HUES48 (cell line): ENCODE measurements at regions not wholly inside any gene's neighbourhood (a gene's known extent, or its start where the extent isn't known, plus 50 kb on each side); places are given as distances from the start of the nearest gene placed in this dataset.

Experiments
- H3K27ac ChIP-seq: one replicate; pipeline ENCODE4 v1.7.0; 2013; ENCODE audit warnings: low read depth, low read length, inconsistent platforms
- H3K27me3 ChIP-seq: 2 replicates; pipeline ENCODE4 v1.6.1; 2013; ENCODE audit warnings: mild to moderate bottlenecking, low read length; ENCODE audit not compliant: control insufficient read depth, insufficient read depth
- H3K36me3 ChIP-seq: 2 replicates; pipeline ENCODE4 v1.6.1; 2013; ENCODE audit warnings: low read length; ENCODE audit not compliant: control insufficient read depth, insufficient read depth
- H3K4me1 ChIP-seq: 2 replicates; pipeline ENCODE4 v1.6.1; 2013; ENCODE audit warnings: mild to moderate bottlenecking, low read length; ENCODE audit not compliant: control insufficient read depth, insufficient read depth
- H3K4me3 ChIP-seq: 2 replicates; pipeline ENCODE4 v1.5.1; 2013; ENCODE audit warnings: mild to moderate bottlenecking, low read depth, low read length
- H3K9ac ChIP-seq: 2 replicates; pipeline ENCODE4 v1.6.1; 2013; ENCODE audit warnings: mild to moderate bottlenecking, low read depth, low read length, moderate library complexity
- H3K9me3 ChIP-seq: 2 replicates; pipeline ENCODE4 v1.6.1; 2013; ENCODE audit warnings: low read length; ENCODE audit not compliant: control insufficient read depth, insufficient read depth

DNA sequence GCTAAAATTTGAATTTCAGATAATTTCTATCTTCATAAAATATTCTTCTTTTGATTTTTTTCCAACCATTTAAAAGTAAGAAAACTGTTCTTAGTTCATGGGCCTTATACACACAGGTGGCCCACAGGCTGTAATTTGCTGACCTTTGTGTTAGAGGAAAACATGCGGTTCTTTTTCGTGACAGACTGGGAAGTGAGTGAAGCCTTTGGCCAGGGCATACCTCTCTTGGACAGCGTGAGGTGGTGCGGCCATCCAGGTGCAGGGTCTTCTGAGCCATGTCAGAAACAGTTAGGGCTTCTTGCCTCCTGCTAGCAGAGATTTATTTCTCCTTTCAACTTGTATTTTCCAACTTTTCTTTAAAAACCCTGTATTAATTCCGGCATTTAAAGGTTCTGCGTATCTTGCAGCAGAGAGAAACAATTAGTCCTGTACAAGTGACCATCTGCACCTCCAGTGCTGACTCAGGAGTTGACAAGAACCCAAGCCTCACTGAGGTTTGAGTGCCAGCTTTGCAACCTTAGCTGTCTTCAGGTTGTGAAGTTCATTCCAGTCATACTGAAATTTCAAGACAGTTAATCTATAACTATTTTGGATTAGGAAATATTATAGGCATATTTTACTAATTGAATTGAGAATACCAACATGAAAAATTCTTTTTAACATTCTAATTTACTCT is 177.8 kb downstream of the LY86 start:
- Histone ChIP-seq H3K27ac (no peak overlapping the region), H3K27me3 (no peaks in the 10 kb centered on the region), H3K36me3 (no peaks in the 10 kb centered on the region), H3K4me1 (no peaks in the 10 kb centered on the region), H3K9me3 (no peaks in the 10 kb centered on the region), H3K4me3 (no peak overlapping the region), H3K9ac (no peak overlapping the region)

DNA sequence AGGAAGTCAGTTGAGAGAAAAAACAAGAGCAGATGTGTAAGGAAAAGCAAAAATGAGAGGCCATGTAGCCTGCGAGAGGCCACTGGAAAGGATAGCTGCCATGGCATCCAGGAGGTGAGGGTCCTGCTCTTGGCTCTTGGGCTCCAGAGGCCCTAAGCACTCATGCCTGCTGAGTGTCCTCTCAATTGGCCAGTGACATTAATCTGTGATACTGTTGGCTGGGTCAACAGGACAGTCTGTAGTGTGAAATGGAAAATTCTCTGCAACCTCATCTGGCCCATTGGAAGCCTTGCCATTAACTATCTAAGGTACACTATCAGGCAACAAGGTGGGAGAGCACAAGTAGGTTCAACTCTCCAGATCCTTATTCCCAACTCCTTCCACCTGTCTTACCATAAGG is 180.9 kb downstream of the LY86 start:
- Histone ChIP-seq H3K9me3 (no peaks in the 10 kb centered on the region), H3K36me3 (no peaks in the 10 kb centered on the region), H3K4me3 (no peak overlapping the region), H3K9ac (no peak overlapping the region), H3K4me1 (no peaks in the 10 kb centered on the region), H3K27me3 (no peaks in the 10 kb centered on the region), H3K27ac (no peak overlapping the region)

DNA sequence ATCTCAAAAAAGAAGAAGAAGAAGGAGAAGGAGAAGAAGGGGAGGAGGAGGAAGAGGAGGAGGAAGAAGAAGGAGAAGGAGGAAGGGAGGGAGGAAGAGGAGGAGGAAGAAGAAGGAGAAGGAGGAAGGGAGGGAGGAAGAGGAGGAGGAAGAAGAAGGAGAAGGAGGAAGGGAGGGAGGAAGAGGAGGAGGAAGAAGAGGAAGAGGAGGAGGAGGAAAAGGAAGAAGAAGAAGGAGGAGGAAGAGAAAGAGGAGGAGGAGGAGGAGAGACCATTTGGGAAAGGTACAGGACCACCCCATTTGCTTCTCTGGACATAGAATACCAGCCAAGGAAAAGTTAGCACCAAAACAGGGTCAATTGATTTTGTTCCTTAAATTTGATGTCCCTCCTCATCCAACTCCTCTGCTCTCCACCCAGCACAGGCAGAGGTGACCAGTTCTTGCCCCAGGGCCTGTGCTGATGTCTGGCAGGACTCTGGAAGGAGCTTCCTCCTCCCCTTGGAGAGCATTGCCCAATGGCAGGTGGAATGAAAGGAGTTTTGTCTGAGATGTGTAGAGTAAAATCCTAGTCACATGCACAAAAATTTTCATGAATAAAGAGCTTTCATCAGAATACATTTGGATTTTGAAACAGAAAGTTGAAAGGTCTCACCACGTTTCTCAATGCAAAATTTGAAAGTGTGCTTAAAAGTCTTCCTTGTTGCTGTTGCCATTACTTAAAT is 182.9 kb downstream of the LY86 start:
- H3K9me3 ChIP-seq: no peaks in the 10 kb centered on the region
- H3K4me3 ChIP-seq: no peak overlapping the region
- no peaks in the 10 kb centered on the region for H3K27me3 ChIP-seq
- no peaks in the 10 kb centered on the region for H3K36me3 ChIP-seq
- no peak overlapping the region for H3K27ac ChIP-seq
- H3K4me1 ChIP-seq: 0 out of 2 replicates have a peak, but pooled peaks cover 3% of the 10 kb centered on the region
- no peak overlapping the region for H3K9ac ChIP-seq

DNA sequence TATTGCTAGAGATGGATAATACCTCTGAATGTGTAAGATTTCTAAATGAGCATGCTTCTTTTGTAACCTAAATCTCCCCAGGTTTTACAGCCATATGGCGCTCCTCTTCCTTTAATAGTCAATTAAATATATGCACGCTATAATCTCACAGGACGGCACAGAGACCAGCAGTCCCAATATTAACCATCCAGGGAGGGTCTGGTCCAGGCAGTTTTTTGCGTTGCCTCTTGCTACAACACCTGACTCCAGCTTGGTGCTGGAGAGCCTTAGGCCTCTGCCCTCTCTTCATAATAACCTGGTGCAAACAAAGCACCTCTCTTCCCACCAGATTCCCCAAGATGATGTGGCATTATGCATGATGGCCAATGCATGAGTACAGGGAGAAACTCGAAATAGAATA is 183.4 kb downstream of the LY86 start:
- H3K4me3 ChIP-seq: no peak overlapping the region
- no peaks in the 10 kb centered on the region for H3K9me3 ChIP-seq
- no peak overlapping the region for H3K9ac ChIP-seq
- no peaks in the 10 kb centered on the region for H3K27me3 ChIP-seq
- 0 out of 2 replicates have a peak, but pooled peaks cover 3% of the 10 kb centered on the region for H3K4me1 ChIP-seq
- H3K36me3 ChIP-seq: no peaks in the 10 kb centered on the region
- H3K27ac ChIP-seq: no peak overlapping the region

DNA sequence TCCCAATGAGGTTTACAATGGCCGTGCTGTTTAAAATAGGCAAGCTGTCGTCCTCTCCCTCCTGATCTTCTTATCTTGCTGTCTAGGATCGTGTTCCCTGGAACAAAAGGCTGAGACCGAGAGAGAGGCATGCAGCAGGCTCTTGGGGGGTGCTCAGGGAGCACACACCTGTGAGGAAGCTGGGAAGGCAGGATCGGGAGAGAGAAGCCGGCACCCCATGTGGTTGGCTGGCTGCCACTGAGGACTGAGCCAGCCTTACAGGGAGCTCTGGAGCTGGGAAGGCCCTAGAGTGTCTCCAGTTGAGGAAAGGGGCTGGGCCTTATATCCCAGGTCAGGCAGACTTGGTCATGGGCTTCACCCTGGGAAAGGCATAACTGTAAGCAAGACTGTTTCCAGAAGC is 184.2 kb downstream of the LY86 start:
- Histone ChIP-seq H3K27me3 (no peaks in the 10 kb centered on the region), H3K4me3 (no peak overlapping the region), H3K36me3 (no peaks in the 10 kb centered on the region), H3K9me3 (no peaks in the 10 kb centered on the region), H3K4me1 (0 out of 2 replicates have a peak, but pooled peaks cover 3% of the 10 kb centered on the region), H3K27ac (no peak overlapping the region), H3K9ac (no peak overlapping the region)

DNA sequence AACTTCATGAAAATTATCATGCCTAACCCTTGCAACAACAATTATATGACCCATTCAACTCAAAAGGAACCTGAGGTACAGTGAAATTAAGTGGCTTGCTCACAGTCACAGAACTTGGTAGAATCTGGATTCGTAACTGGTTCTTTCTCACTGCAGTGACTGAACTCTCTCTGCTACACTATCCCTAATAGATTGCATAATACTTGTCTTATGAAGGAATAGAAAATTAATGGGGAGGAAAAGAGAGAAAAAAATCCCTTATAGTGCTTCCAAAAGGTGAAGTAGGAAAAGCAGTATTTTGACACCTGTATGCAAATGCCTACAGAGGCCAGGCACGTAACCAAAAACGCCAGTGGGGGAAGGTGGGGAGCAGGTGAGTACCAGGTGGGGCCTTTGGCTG is 186.6 kb downstream of the LY86 start:
- H3K4me1 ChIP-seq: 0 out of 2 replicates have a peak, but pooled peaks cover 3% of the 10 kb centered on the region
- no peak overlapping the region for H3K27ac ChIP-seq
- H3K4me3 ChIP-seq: no peak overlapping the region
- no peaks in the 10 kb centered on the region for H3K36me3 ChIP-seq
- no peaks in the 10 kb centered on the region for H3K9me3 ChIP-seq
- H3K9ac ChIP-seq: no peak overlapping the region
- no peaks in the 10 kb centered on the region for H3K27me3 ChIP-seq

DNA sequence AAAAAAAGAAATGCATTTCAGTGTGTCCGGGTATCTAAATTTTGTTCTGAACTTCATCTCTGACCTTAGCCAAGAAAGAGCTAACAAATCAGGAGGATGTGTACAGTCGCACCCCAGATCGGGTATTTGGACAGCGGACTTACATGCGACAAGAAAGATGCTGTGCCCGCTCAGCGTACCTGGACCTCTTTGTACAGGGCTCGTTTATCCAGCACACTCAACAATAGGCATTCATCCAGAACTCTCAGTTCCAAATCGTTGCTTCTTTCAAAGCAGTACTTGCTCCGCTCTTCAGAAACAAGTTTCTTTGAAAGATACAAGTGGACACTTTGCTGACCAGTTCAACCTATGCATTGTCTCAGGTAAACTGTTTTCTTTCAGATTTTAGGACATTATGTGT is 191.7 kb downstream of the LY86 start:
- peaks cover 7% of the 10 kb centered on the region for H3K4me1 ChIP-seq
- H3K36me3 ChIP-seq: no peaks in the 10 kb centered on the region
- H3K4me3 ChIP-seq: no peak overlapping the region
- H3K9ac ChIP-seq: no peak overlapping the region
- H3K27ac ChIP-seq: no peak overlapping the region
- H3K27me3 ChIP-seq: no peaks in the 10 kb centered on the region
- no peaks in the 10 kb centered on the region for H3K9me3 ChIP-seq

DNA sequence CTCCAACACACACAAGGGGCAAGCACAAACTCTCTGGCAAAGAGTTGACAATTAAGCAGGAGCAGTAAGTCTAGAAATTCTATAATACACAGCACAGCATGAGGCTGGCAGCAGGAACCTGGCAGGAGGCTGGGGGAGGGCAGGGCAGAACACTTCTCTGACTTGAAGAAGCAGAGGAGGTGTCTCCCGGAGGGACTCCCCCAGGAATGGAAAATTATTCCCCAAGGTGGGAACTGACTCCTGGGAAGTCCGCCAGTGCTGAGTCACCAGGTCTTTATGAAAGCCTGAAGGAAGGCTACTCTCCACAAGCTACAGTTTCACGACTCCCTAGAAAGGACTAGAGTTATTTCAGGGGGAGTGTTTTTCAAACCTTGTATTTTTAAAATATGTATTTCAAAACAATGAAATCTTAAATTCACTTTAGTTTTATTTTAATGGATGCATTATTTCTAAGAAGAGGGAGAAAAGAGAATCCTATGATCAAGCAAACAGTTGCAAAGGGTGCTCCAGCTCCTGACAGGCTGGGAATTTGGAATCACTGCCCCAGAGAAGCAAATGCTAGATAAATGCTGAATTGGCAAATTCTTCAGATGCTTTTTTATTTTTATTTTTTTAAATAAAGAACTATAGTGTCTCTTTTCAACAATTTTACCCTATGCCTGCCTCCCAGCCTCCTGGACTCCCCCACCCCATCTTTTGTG is 192.8 kb downstream of the LY86 start:
- Histone ChIP-seq H3K9ac (no peak overlapping the region), H3K9me3 (no peaks in the 10 kb centered on the region), H3K27ac (peak overlapping the region; percentile 36), H3K36me3 (no peaks in the 10 kb centered on the region), H3K4me3 (no peak overlapping the region), H3K4me1 (peaks cover 6% of the 10 kb centered on the region), H3K27me3 (no peaks in the 10 kb centered on the region)

DNA sequence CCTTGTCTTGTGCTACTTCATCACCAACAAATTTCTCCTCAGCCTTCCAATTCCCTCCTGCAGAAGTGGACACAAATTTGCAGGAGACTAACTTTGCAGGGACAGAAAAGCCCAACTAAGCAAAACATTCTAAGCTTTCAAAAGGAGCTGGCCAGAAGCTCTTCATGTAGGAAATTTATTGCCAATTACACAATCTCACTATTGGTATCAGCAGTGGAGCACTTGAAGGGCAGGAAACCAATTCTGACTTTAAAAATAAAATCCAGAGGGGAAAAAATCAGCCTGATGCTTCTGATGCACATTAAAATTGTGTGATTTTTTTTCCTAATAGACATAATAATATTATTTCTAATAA is 193.3 kb downstream of the LY86 start:
- no peak overlapping the region for H3K27ac ChIP-seq
- no peak overlapping the region for H3K4me3 ChIP-seq
- H3K36me3 ChIP-seq: no peaks in the 10 kb centered on the region
- H3K9ac ChIP-seq: no peak overlapping the region
- H3K27me3 ChIP-seq: no peaks in the 10 kb centered on the region
- no peaks in the 10 kb centered on the region for H3K9me3 ChIP-seq
- peaks cover 6% of the 10 kb centered on the region for H3K4me1 ChIP-seq

DNA sequence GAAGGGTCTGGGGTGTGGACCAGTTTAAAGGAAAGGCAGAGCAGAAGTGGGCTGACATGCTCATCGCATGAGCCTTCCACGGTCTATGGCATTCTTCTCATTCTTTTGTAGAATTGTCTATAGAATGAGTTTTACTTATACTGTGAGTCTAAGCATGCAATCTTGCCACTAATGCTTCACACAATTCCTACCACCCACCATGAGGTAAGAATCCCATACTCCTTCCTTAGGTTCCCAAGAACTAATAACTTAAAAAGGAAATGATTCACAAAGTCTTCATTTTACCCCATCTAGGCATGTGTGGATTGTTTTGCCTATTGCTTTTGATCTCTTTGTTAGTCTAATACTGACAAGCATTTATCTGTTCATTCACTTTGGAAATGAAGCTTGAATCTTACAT is 195.2 kb downstream of the LY86 start:
- Histone ChIP-seq H3K9ac (no peak overlapping the region), H3K4me3 (no peak overlapping the region), H3K9me3 (no peaks in the 10 kb centered on the region), H3K36me3 (no peaks in the 10 kb centered on the region), H3K27me3 (no peaks in the 10 kb centered on the region), H3K27ac (no peak overlapping the region), H3K4me1 (peaks cover 6% of the 10 kb centered on the region)

DNA sequence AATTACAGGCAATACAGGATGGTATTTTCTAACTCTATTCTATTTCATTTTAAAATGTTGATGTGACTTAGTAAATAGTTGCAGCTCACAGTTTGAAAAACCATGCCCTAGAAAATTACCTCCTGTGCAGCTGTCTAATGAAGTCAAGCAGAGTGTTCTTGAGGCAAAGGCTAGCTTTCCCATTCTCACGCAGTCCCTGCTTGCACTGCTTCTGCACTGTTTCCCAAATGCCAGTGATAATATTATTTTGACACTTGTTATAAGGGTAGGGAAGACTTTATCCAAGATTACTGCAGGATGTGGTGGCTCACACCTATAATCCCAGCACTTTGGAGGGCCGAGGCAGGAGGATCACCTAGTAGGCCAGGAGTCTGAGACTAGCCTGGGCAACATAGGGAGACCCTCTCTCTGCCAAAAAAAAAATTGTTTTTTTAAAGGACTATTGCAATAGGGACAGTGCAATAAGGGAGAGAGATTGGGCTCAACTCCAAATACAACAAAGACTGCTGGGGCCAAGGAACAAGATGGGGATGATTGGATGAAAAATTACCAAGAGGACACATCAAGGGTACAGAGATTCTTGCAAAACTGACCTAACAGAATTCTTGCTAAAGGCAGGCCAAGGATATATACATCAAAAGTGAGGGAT is 196.1 kb downstream of the LY86 start:
- H3K4me3 ChIP-seq: no peak overlapping the region
- H3K27ac ChIP-seq: no peak overlapping the region
- H3K27me3 ChIP-seq: no peaks in the 10 kb centered on the region

More for the DNA sequence above, 196.1 kb downstream of the LY86 start:
- no peak overlapping the region for H3K9ac ChIP-seq
- H3K9me3 ChIP-seq: no peaks in the 10 kb centered on the region
- H3K4me1 ChIP-seq: peaks cover 6% of the 10 kb centered on the region
- no peaks in the 10 kb centered on the region for H3K36me3 ChIP-seq
